GM13976 (cell line): ENCODE measurements at regions not wholly inside any gene's neighbourhood (a gene's known extent, or its start where the extent isn't known, plus 50 kb on each side); places are given as distances from the start of the nearest gene placed in this dataset.

Source experiments
- DNase-seq: peaks from one replicate; pipeline ENCODE4 v3.0.0; 2012; ENCODE audit warnings: low spot score
- CTCF ChIP-seq: IDR thresholded peaks from 2 replicates; pipeline ENCODE4 v1.5.1; 2012; ENCODE audit warnings: borderline replicate concordance, mild to moderate bottlenecking; ENCODE audit not compliant: insufficient read depth; ENCODE audit errors: extremely low read depth, missing control alignments, control extremely low read depth
- in situ Hi-C: fragments of 300-500 bp; cut with MboI; formaldehyde crosslinking; loops from one replicate; pipeline ENCODE4 v1.12.0; 2022; ENCODE audit warnings: low sequenced_read_pairs, mixed read lengths, inconsistent platforms; ENCODE audit not compliant: unreplicated experiment

- in situ Hi-C loops: no loop called here
- TF ChIP-seq CTCF: no peak
Measured at GRCh38 chr18:40452599-40452998, 1502.4 kb upstream of the PIK3C3 start.

GRCh38 chr18:40450751-40451150, 1504.3 kb upstream of the PIK3C3 start:
- in situ Hi-C loops: no loop called here
- no peak for DNase-seq
- no peak for TF ChIP-seq CTCF

More at GRCh38 chr18:40452599-40452998, 1502.4 kb upstream of the PIK3C3 start:
- no peak for DNase-seq

GRCh38 chr18:40447820-40448219, 1507.2 kb upstream of the PIK3C3 start:
- DNase-seq: no peak
- in situ Hi-C loops: no loop called here

GRCh38 chr18:40440088-40440487, 1514.9 kb upstream of the PIK3C3 start:
- in situ Hi-C loops: no loop called here

More at GRCh38 chr18:40447820-40448219, 1507.2 kb upstream of the PIK3C3 start:
- TF ChIP-seq CTCF: no peak

GRCh38 chr18:40437517-40437916, 1517.5 kb upstream of the PIK3C3 start:
- no peak for TF ChIP-seq CTCF
- DNase-seq: no peak
- in situ Hi-C loops: no loop called here

More at GRCh38 chr18:40440088-40440487, 1514.9 kb upstream of the PIK3C3 start:
- TF ChIP-seq CTCF: no peak
- DNase-seq: no peak

GRCh38 chr18:40431071-40431985, 1523.7 kb upstream of the PIK3C3 start:
- DNase-seq: no peak
- in situ Hi-C loops: no loop called here
- TF ChIP-seq CTCF: no peak
